H9 (cell line): ENCODE measurements at regions not wholly inside any gene's neighbourhood (a gene's known extent, or its start where the extent isn't known, plus 50 kb on each side); places are given as distances from the start of the nearest gene placed in this dataset.

Experiments used
- DNase-seq: peaks from one replicate; pipeline ENCODE4 v3.0.0-alpha.2; 2017
- H2AFZ ChIP-seq: one replicate; pipeline ENCODE4 v1.6.1; 2013; ENCODE audit warnings: mild to moderate bottlenecking, low read length, control low read depth, moderate library complexity
- H2AK5ac ChIP-seq: 2 replicates; pipeline ENCODE4 v1.6.1; 2013; ENCODE audit warnings: low read length, control low read depth, mixed read lengths; ENCODE audit not compliant: insufficient read length
- H2BK120ac ChIP-seq: one replicate; pipeline ENCODE4 v1.6.1; 2013; ENCODE audit warnings: low read depth, mild to moderate bottlenecking, low read length, control low read depth, inconsistent platforms; ENCODE audit not compliant: poor library complexity, severe bottlenecking
- H2BK12ac ChIP-seq: 2 replicates; pipeline ENCODE4 v1.6.1; 2013; ENCODE audit warnings: low read length, control low read depth, mixed read lengths, low read depth; ENCODE audit not compliant: insufficient read length
- H2BK15ac ChIP-seq: 2 replicates; pipeline ENCODE4 v1.6.1; 2013; ENCODE audit warnings: low read depth, low read length, control low read depth
- H2BK20ac ChIP-seq: one replicate; pipeline ENCODE4 v1.6.1; 2013; ENCODE audit warnings: low read depth, mild to moderate bottlenecking, low read length, control low read depth, inconsistent platforms; ENCODE audit not compliant: poor library complexity, severe bottlenecking
- H2BK5ac ChIP-seq: 2 replicates; pipeline ENCODE4 v1.6.1; 2013; ENCODE audit warnings: low read length, control low read depth, mixed read lengths; ENCODE audit not compliant: insufficient read length
- H3K14ac ChIP-seq: 2 replicates; pipeline ENCODE4 v1.6.1; 2013; ENCODE audit warnings: low read length, control low read depth; ENCODE audit not compliant: insufficient read depth
- H3K18ac ChIP-seq: 2 replicates; pipeline ENCODE4 v1.6.1; 2013; ENCODE audit warnings: low read depth, mild to moderate bottlenecking, mixed read lengths, low read length, control low read depth; ENCODE audit not compliant: insufficient read length
- H3K23ac ChIP-seq: 2 replicates; pipeline ENCODE4 v1.6.1; 2013; ENCODE audit warnings: low read length, control low read depth, mixed read lengths, low read depth; ENCODE audit not compliant: insufficient read length
- H3K23me2 ChIP-seq: 2 replicates; pipeline ENCODE4 v1.6.1; 2013; ENCODE audit warnings: low read depth, mild to moderate bottlenecking, mixed read lengths, low read length, control low read depth; ENCODE audit not compliant: insufficient read length, poor library complexity, severe bottlenecking
- H3K27ac ChIP-seq: 2 replicates; pipeline ENCODE4 v1.5.1; 2013; ENCODE audit warnings: low read length, control low read depth, mixed read lengths, low read depth; ENCODE audit not compliant: insufficient read length
- H3K27me3 ChIP-seq: 2 replicates; pipeline ENCODE4 v1.6.1; 2013; ENCODE audit warnings: low read length, control low read depth, inconsistent platforms; ENCODE audit not compliant: insufficient read depth
- H3K4ac ChIP-seq: 2 replicates; pipeline ENCODE4 v1.6.1; 2013; ENCODE audit warnings: low read depth, mild to moderate bottlenecking, control low read depth, inconsistent platforms, low read length, moderate library complexity
- H3K4me1 ChIP-seq: 2 replicates; pipeline ENCODE4 v1.6.1; 2013; ENCODE audit warnings: low read length, control low read depth, inconsistent platforms; ENCODE audit not compliant: insufficient read depth
- H3K4me2 ChIP-seq: 2 replicates; pipeline ENCODE4 v1.6.1; 2013; ENCODE audit warnings: low read length, control low read depth, mixed read lengths; ENCODE audit not compliant: insufficient read length, insufficient read depth
- H3K56ac ChIP-seq: 2 replicates; pipeline ENCODE4 v1.6.1; 2013; ENCODE audit warnings: low read depth, mild to moderate bottlenecking, mixed read lengths, low read length, control low read depth; ENCODE audit not compliant: insufficient read length
- H3K79me1 ChIP-seq: 2 replicates; pipeline ENCODE4 v1.6.1; 2013; ENCODE audit warnings: low read depth, mild to moderate bottlenecking, moderate library complexity, low read length, control low read depth, inconsistent platforms; ENCODE audit not compliant: insufficient read depth, poor library complexity, severe bottlenecking
- H3K79me2 ChIP-seq: 2 replicates; pipeline ENCODE4 v1.6.1; 2013; ENCODE audit warnings: low read length, control low read depth, inconsistent platforms; ENCODE audit not compliant: insufficient read depth
- H3K9ac ChIP-seq: 2 replicates; pipeline ENCODE4 v1.6.1; 2013; ENCODE audit warnings: low read length, control low read depth, mixed read lengths; ENCODE audit not compliant: insufficient read length; ENCODE audit errors: extremely low read depth
- H3K9me3 ChIP-seq: one replicate; pipeline ENCODE4 v1.6.1; 2013; ENCODE audit warnings: low read depth, low read length, inconsistent platforms; ENCODE audit not compliant: control insufficient read depth
- H3T11ph ChIP-seq: one replicate; pipeline ENCODE4 v1.6.1; 2013; ENCODE audit warnings: mild to moderate bottlenecking, low read length, control low read depth, inconsistent platforms
- H4K20me1 ChIP-seq: one replicate; pipeline ENCODE4 v1.6.1; 2013; ENCODE audit not compliant: control insufficient read depth, insufficient read length, insufficient read depth
- H4K5ac ChIP-seq: 2 replicates; pipeline ENCODE4 v1.6.1; 2013; ENCODE audit warnings: low read depth, mild to moderate bottlenecking, mixed read lengths, low read length, control low read depth; ENCODE audit not compliant: insufficient read length
- H4K8ac ChIP-seq: replicated peaks from 2 replicates; pipeline ENCODE4 v1.6.1; 2013; ENCODE audit warnings: low read length, control low read depth, mixed read lengths, low read depth; ENCODE audit not compliant: insufficient read length
- H4K91ac ChIP-seq: 2 replicates; pipeline ENCODE4 v1.6.1; 2013; ENCODE audit warnings: low read depth, mild to moderate bottlenecking, moderate library complexity, mixed read lengths, low read length, control low read depth; ENCODE audit not compliant: insufficient read length
- H3K27ac Mint-ChIP-seq, 3 experiments: 2 replicates in 2 of 3; 3 replicates in 1 of 3; pipeline ENCODE4 v1.8.0; 2020 to 2021; ENCODE audit warnings: mixed read lengths in 3 of 3, mild to moderate bottlenecking in 1 of 3, moderate library complexity in 1 of 3
- H3K27me3 Mint-ChIP-seq: 2 replicates; pipeline ENCODE4 v1.8.0; 2021; ENCODE audit warnings: low read depth, mild to moderate bottlenecking, moderate library complexity, mixed read lengths
- H3K36me3 Mint-ChIP-seq, 3 experiments: 2 replicates in 2 of 3; 3 replicates in 1 of 3; pipeline ENCODE4 v1.8.0; 2020 to 2021; ENCODE audit warnings: low read depth in 3 of 3, mixed read lengths in 3 of 3; ENCODE audit not compliant: insufficient read depth in 1 of 3
- H3K4me1 Mint-ChIP-seq, 2 experiments: 2 replicates each; pipeline ENCODE4 v1.8.0; 2020; ENCODE audit warnings: mixed read lengths in 2 of 2
- H3K4me3 Mint-ChIP-seq, 2 experiments: 2 replicates in 1 of 2; 3 replicates in 1 of 2; pipeline ENCODE4 v1.8.0; 2020 to 2021; ENCODE audit warnings: mild to moderate bottlenecking in 2 of 2, mixed read lengths in 2 of 2, moderate library complexity in 1 of 2
- H3K9me3 Mint-ChIP-seq, 2 experiments: 2 replicates in 1 of 2; 3 replicates in 1 of 2; pipeline ENCODE4 v1.8.0; 2020; ENCODE audit warnings: mild to moderate bottlenecking in 2 of 2, mixed read lengths in 2 of 2, moderate library complexity in 1 of 2
- WGBS: extraction: QIAGEN DNeasy Blood & Tissue Kit; methylation state at CpG from one replicate; pipeline ENCODE4 v1.1.7; 2013; ENCODE audit warnings: missing lambda C conversion rate, low lambda C conversion rate, mixed read lengths; ENCODE audit not compliant: insufficient read length; ENCODE audit errors: extremely low coverage; 5-methylcytosine and 5-hydroxymethylcytosine counted together
- TF ChIP-seq, protein P1 (sequence below): fragments of 200-600 bp; sonication (generic); conservative IDR thresholded peaks from 3 replicates; pipeline ENCODE4 v1.8.0; 2021; ENCODE audit warnings: antibody characterized with exemption, mild to moderate bottlenecking

DNA sequence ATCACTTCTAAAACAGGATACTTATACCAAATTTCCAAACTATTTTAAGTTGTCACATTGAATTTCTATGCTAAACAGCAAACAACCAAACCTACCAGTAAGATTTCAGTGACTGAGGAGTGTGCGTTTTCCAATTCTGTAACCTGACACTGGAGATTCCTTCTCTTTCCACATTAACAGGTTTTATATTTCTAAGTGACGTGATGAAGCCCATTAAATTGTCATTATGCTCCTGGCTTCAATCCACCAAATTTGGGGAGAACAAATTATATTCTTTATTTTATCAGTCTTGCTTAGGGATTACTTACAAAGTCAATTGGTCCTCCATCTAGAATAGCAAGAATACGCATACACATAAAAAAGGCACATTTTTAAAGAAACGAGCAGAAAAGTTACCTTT is 764.8 kb upstream of the NR2F2 start:
- H3K79me1 ChIP-seq: no peaks in the 10 kb centered on the region
- WGBS: no CpG with 5 or more reads among the region's 4 CpGs
- no peaks in the 10 kb centered on the region for H4K20me1 ChIP-seq
- H3K23ac ChIP-seq: no peak overlapping the region
- no peaks in the 10 kb centered on the region for H3K9me3 ChIP-seq
- H3K56ac ChIP-seq: no peak overlapping the region
- H3K18ac ChIP-seq: no peak overlapping the region
- no peak overlapping the region for H4K5ac ChIP-seq
- no peak overlapping the region for H2BK15ac ChIP-seq
- no peak overlapping the region for H2AK5ac ChIP-seq
- no peak overlapping the region for H3T11ph ChIP-seq
- H4K8ac ChIP-seq: no peak overlapping the region
- Mint-ChIP-seq H3K36me3 (no peaks in the 10 kb centered on the region), H3K4me1 (peaks cover 3 to 5% of the 10 kb centered on the region in 2 experiments; a peak in 1 of 4 replicates), H3K27ac (no peak overlapping the region), H3K9me3 (no peaks in the 10 kb centered on the region), H3K4me3 (no peak overlapping the region), H3K27me3 (no peaks in the 10 kb centered on the region)
- H2BK5ac ChIP-seq: no peak overlapping the region
- no peak overlapping the region for H2BK20ac ChIP-seq
- no peak overlapping the region for H4K91ac ChIP-seq
- H3K14ac ChIP-seq: no peak overlapping the region
- no peaks in the 10 kb centered on the region for H3K4me1 ChIP-seq
- no peak overlapping the region for H2BK12ac ChIP-seq
- H2BK120ac ChIP-seq: no peak overlapping the region
- no peak overlapping the region for H2AFZ ChIP-seq
- no peak for DNase-seq
- no peak overlapping the region for H3K9ac ChIP-seq
- H3K4ac ChIP-seq: no peak overlapping the region
- H3K4me2 ChIP-seq: no peak overlapping the region
- no peaks in the 10 kb centered on the region for H3K27me3 ChIP-seq
- no peaks in the 10 kb centered on the region for H3K79me2 ChIP-seq
- no peaks in the 10 kb centered on the region for H3K23me2 ChIP-seq
- TF ChIP-seq, protein P1, sequence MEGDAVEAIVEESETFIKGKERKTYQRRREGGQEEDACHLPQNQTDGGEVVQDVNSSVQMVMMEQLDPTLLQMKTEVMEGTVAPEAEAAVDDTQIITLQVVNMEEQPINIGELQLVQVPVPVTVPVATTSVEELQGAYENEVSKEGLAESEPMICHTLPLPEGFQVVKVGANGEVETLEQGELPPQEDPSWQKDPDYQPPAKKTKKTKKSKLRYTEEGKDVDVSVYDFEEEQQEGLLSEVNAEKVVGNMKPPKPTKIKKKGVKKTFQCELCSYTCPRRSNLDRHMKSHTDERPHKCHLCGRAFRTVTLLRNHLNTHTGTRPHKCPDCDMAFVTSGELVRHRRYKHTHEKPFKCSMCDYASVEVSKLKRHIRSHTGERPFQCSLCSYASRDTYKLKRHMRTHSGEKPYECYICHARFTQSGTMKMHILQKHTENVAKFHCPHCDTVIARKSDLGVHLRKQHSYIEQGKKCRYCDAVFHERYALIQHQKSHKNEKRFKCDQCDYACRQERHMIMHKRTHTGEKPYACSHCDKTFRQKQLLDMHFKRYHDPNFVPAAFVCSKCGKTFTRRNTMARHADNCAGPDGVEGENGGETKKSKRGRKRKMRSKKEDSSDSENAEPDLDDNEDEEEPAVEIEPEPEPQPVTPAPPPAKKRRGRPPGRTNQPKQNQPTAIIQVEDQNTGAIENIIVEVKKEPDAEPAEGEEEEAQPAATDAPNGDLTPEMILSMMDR: no peak
- H3K27ac ChIP-seq: no peak overlapping the region
